Trophoblast cell (in vitro differentiated cells and primary cell): ENCODE measurements at regions not wholly inside any gene's neighbourhood (a gene's known extent, or its start where the extent isn't known, plus 50 kb on each side); places are given as distances from the start of the nearest gene placed in this dataset.

Source experiments
- DNase-seq, 2 donors: peaks; one replicate each; pipeline ENCODE4 v3.0.0-alpha.2; 2016
- H2AFZ ChIP-seq: 2 replicates; pipeline ENCODE4 v1.6.1; 2013; ENCODE audit warnings: low read length, moderate library complexity, mild to moderate bottlenecking; ENCODE audit not compliant: insufficient read depth, poor library complexity
- H2AK5ac ChIP-seq: 2 replicates; pipeline ENCODE4 v1.6.1; 2013; ENCODE audit warnings: mild to moderate bottlenecking, low read length
- H2BK120ac ChIP-seq: 2 replicates; pipeline ENCODE4 v1.6.1; 2013; ENCODE audit warnings: low read length, mild to moderate bottlenecking, moderate library complexity; ENCODE audit not compliant: insufficient read depth, poor library complexity
- H2BK12ac ChIP-seq: 2 replicates; pipeline ENCODE4 v1.6.1; 2013; ENCODE audit warnings: mild to moderate bottlenecking, low read length, moderate library complexity
- H2BK5ac ChIP-seq: 2 replicates; pipeline ENCODE4 v1.6.1; 2013; ENCODE audit warnings: low read length, low read depth, moderate library complexity, mild to moderate bottlenecking; ENCODE audit not compliant: poor library complexity
- H3K14ac ChIP-seq: 2 replicates; pipeline ENCODE4 v1.6.1; 2013; ENCODE audit warnings: mild to moderate bottlenecking, low read length
- H3K18ac ChIP-seq: 2 replicates; pipeline ENCODE4 v1.6.1; 2013; ENCODE audit warnings: mild to moderate bottlenecking, low read length
- H3K23ac ChIP-seq: 2 replicates; pipeline ENCODE4 v1.6.1; 2013; ENCODE audit warnings: low read length
- H3K27ac ChIP-seq: 2 replicates; pipeline ENCODE4 v1.5.1; 2013; ENCODE audit warnings: low read depth, mild to moderate bottlenecking, inconsistent platforms, low read length, moderate library complexity
- H3K27me3 ChIP-seq: 2 replicates; pipeline ENCODE4 v1.6.1; 2013; ENCODE audit warnings: inconsistent platforms, mild to moderate bottlenecking, low read length, moderate library complexity; ENCODE audit not compliant: insufficient read depth
- H3K36me3 ChIP-seq, 2 experiments: 1 replicate in 1 of 2; 2 replicates in 1 of 2; pipeline ENCODE4 v1.6.1; 2013; ENCODE audit warnings: low read length in 2 of 2, mild to moderate bottlenecking in 2 of 2, moderate library complexity in 1 of 2; ENCODE audit not compliant: insufficient read depth in 2 of 2, control insufficient read depth in 1 of 2
- H3K4ac ChIP-seq: 2 replicates; pipeline ENCODE4 v1.6.1; 2013; ENCODE audit warnings: low read depth, mild to moderate bottlenecking, low read length, moderate library complexity
- H3K4me1 ChIP-seq, 2 experiments: 1 replicate in 1 of 2; 2 replicates in 1 of 2; pipeline ENCODE4 v1.6.1; 2013; ENCODE audit warnings: low read length in 2 of 2, mild to moderate bottlenecking in 2 of 2, moderate library complexity in 1 of 2; ENCODE audit not compliant: insufficient read depth in 2 of 2, control insufficient read depth in 1 of 2
- H3K4me2 ChIP-seq: 2 replicates; pipeline ENCODE4 v1.6.1; 2013; ENCODE audit warnings: inconsistent platforms, mild to moderate bottlenecking, low read length, moderate library complexity
- H3K4me3 ChIP-seq: 2 replicates; pipeline ENCODE4 v1.5.1; 2013; ENCODE audit warnings: mild to moderate bottlenecking, low read depth, low read length, inconsistent platforms
- H3K79me1 ChIP-seq: one replicate; pipeline ENCODE4 v1.6.1; 2013; ENCODE audit warnings: low read length
- H3K79me2 ChIP-seq: 2 replicates; pipeline ENCODE4 v1.6.1; 2013; ENCODE audit warnings: low read length, mild to moderate bottlenecking; ENCODE audit not compliant: control insufficient read depth, insufficient read depth, poor library complexity
- H3K9ac ChIP-seq: 2 replicates; pipeline ENCODE4 v1.6.1; 2013; ENCODE audit warnings: mild to moderate bottlenecking, low read length
- H3K9me3 ChIP-seq: 2 replicates; pipeline ENCODE4 v1.6.1; 2013; ENCODE audit warnings: low read depth, mild to moderate bottlenecking, control low read depth, inconsistent platforms, low read length; ENCODE audit not compliant: insufficient read depth
- H4K12ac ChIP-seq: 2 replicates; pipeline ENCODE4 v1.6.1; 2013; ENCODE audit warnings: low read depth, mild to moderate bottlenecking, low read length, moderate library complexity
- H4K8ac ChIP-seq: 2 replicates; pipeline ENCODE4 v1.6.1; 2013; ENCODE audit warnings: low read depth, mild to moderate bottlenecking, low read length, moderate library complexity
- H4K91ac ChIP-seq: one replicate; pipeline ENCODE4 v1.6.1; 2013; ENCODE audit warnings: low read depth, mild to moderate bottlenecking, low read length, moderate library complexity
- WGBS: extraction: QIAGEN DNeasy Blood & Tissue Kit; methylation state at CpG from one replicate; pipeline ENCODE4 v1.1.7; 2013; ENCODE audit warnings: missing lambda C conversion rate; ENCODE audit not compliant: insufficient read length, insufficient coverage; ENCODE audit errors: extremely low coverage; 5-methylcytosine and 5-hydroxymethylcytosine counted together

DNA sequence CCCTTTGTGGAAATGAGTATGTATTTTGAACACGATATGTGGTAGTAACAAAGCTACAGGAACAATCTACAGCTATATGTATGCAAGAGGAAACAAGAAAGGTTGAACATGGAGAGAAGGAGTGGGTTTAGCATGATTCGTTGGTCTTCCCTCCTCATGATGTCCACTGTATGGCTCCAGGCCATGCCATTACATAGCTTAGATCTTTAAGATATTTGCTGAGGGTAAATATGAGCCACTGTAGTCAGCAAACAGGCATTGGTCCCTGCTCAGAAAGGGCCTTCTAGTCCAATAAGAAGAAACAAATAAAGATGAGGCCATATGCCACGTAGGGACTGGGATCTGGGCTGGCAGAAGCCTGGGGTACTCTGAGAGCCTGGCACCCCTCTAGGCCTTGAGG lies 543.2 kb upstream of the SGCD start:
- no peaks in the 10 kb centered on the region for H3K36me3 ChIP-seq
- no peaks in the 10 kb centered on the region for H3K4me1 ChIP-seq
- H2AFZ ChIP-seq, result no peak overlapping the region
- H3K9ac ChIP-seq, result no peak overlapping the region
- H3K9me3 ChIP-seq, result peaks cover 1% of the 10 kb centered on the region
- no peak overlapping the region for H2BK5ac ChIP-seq
- no peak overlapping the region for H3K23ac ChIP-seq
- H3K27me3 ChIP-seq, result no peaks in the 10 kb centered on the region
- no peak overlapping the region for H3K4ac ChIP-seq
- DNase-seq, result no peak
- H2AK5ac ChIP-seq, result no peak overlapping the region
- no peak overlapping the region for H3K14ac ChIP-seq
- no peak overlapping the region for H2BK12ac ChIP-seq
- no peak overlapping the region for H4K8ac ChIP-seq
- H2BK120ac ChIP-seq, result no peak overlapping the region
- no peaks in the 10 kb centered on the region for H3K79me1 ChIP-seq
- H3K18ac ChIP-seq, result no peak overlapping the region
- no peak overlapping the region for H4K91ac ChIP-seq
- no CpG with 5 or more reads among the region's 3 CpGs for WGBS
- no peak overlapping the region for H3K27ac ChIP-seq
- no peak overlapping the region for H3K4me3 ChIP-seq
- no peaks in the 10 kb centered on the region for H3K79me2 ChIP-seq
- H3K4me2 ChIP-seq, result no peak overlapping the region
- H4K12ac ChIP-seq, result no peak overlapping the region

DNA sequence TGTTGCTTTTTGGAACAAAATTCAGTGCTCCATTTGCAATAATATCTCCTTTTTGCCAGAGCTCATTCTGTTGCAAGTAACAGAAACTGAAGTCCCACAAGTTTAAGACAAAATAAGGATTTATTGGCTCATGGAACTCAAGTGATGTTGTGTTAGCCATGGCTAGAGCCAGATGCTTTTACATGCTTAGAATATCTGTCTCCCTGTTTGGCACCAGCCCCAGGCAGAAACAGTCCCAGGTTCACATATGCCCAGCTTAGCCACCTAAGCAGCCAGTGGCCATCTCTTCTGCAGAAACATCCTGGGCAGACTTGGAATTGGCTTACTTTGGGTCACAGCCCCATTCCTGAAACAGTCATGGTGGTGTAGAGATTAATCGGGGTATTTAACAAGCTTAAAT lies 540.9 kb upstream of the SGCD start:
- Histone ChIP-seq H2BK120ac (no peak overlapping the region), H4K91ac (no peak overlapping the region), H3K9me3 (peaks cover 1% of the 10 kb centered on the region), H3K79me2 (no peaks in the 10 kb centered on the region), H4K8ac (no peak overlapping the region), H3K27me3 (no peaks in the 10 kb centered on the region), H3K4ac (no peak overlapping the region), H2BK5ac (no peak overlapping the region), H3K4me2 (no peak overlapping the region), H4K12ac (no peak overlapping the region), H3K23ac (no peak overlapping the region), H2AFZ (no peak overlapping the region), H3K4me3 (no peak overlapping the region), H2AK5ac (no peak overlapping the region), H3K18ac (no peak overlapping the region), H3K9ac (no peak overlapping the region), H2BK12ac (no peak overlapping the region), H3K79me1 (no peaks in the 10 kb centered on the region), H3K14ac (no peak overlapping the region), H3K4me1 (no peaks in the 10 kb centered on the region), H3K36me3 (no peaks in the 10 kb centered on the region), H3K27ac (no peak overlapping the region)
- DNase-seq, result no peak
- no CpG with 5 or more reads among the region's 1 CpG for WGBS

DNA sequence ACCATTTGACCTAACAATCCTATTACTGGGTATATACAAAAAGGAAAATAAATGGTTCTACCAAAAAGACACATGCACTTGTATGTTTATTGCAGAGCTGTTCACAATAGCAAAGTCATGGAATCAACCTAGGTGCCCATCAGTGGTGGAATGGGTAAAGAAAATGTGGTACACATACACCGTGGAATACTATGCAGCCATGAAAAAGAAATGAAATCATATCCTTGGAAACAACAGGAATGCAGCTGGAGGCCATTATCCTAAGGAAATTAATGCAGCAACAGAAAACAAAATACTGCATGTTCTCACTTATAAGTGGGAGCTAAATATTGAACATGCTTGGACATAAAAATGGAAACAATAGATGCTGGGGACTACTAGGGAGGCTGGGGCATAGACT lies 534.1 kb upstream of the SGCD start:
- no peaks in the 10 kb centered on the region for H3K27me3 ChIP-seq
- no peak overlapping the region for H3K9ac ChIP-seq
- H2AFZ ChIP-seq, result no peak overlapping the region
- H3K4me2 ChIP-seq, result no peak overlapping the region
- no peak overlapping the region for H2BK5ac ChIP-seq
- no peaks in the 10 kb centered on the region for H3K36me3 ChIP-seq
- no peak overlapping the region for H2AK5ac ChIP-seq
- H4K8ac ChIP-seq, result no peak overlapping the region
- no peak overlapping the region for H3K14ac ChIP-seq
- no peak overlapping the region for H4K12ac ChIP-seq
- no peaks in the 10 kb centered on the region for H3K79me2 ChIP-seq
- DNase-seq, result no peak
- WGBS, result no CpG with 5 or more reads among the region's 1 CpG
- H3K27ac ChIP-seq, result no peak overlapping the region
- H2BK120ac ChIP-seq, result no peak overlapping the region
- H3K4me1 ChIP-seq, result no peaks in the 10 kb centered on the region
- H3K18ac ChIP-seq, result no peak overlapping the region
- H3K23ac ChIP-seq, result no peak overlapping the region
- no peaks in the 10 kb centered on the region for H3K79me1 ChIP-seq
- H3K9me3 ChIP-seq, result no peaks in the 10 kb centered on the region
- H4K91ac ChIP-seq, result no peak overlapping the region
- no peak overlapping the region for H3K4me3 ChIP-seq
- H2BK12ac ChIP-seq, result no peak overlapping the region
- no peak overlapping the region for H3K4ac ChIP-seq

DNA sequence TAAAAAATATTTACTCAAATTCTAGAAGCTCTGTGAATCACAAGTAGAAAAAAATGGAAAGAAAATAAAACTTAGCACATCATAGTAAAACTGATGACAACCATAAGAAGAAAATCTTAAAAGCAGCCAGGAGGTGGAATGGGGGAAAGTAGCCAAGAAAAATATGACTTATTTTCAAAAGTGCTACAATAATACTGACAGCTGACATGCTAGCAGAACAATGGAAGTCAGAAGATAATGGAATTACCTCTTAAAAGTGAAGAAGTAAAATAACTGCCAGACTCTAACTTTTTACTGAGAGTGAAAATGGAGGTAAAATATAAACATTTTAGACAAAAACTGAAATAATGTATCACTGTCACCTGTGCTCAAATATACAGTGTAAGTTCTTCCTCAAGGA lies 532.2 kb upstream of the SGCD start:
- no peak overlapping the region for H4K91ac ChIP-seq
- no peaks in the 10 kb centered on the region for H3K79me2 ChIP-seq
- no peaks in the 10 kb centered on the region for H3K4me1 ChIP-seq
- no peak overlapping the region for H3K9ac ChIP-seq
- no peak overlapping the region for H2AK5ac ChIP-seq
- no peak overlapping the region for H3K4ac ChIP-seq
- H2BK120ac ChIP-seq, result no peak overlapping the region
- no peak overlapping the region for H4K8ac ChIP-seq
- H3K18ac ChIP-seq, result no peak overlapping the region
- H3K79me1 ChIP-seq, result no peaks in the 10 kb centered on the region
- no peak overlapping the region for H3K27ac ChIP-seq
- H2BK5ac ChIP-seq, result no peak overlapping the region
- H2BK12ac ChIP-seq, result no peak overlapping the region
- no peaks in the 10 kb centered on the region for H3K9me3 ChIP-seq
- H4K12ac ChIP-seq, result no peak overlapping the region
- no peak overlapping the region for H3K14ac ChIP-seq
- DNase-seq, result no peak
- H3K4me2 ChIP-seq, result no peak overlapping the region
- H3K36me3 ChIP-seq, result no peaks in the 10 kb centered on the region
- no peaks in the 10 kb centered on the region for H3K27me3 ChIP-seq
- no peak overlapping the region for H3K4me3 ChIP-seq
- no peak overlapping the region for H3K23ac ChIP-seq
- no peak overlapping the region for H2AFZ ChIP-seq

DNA sequence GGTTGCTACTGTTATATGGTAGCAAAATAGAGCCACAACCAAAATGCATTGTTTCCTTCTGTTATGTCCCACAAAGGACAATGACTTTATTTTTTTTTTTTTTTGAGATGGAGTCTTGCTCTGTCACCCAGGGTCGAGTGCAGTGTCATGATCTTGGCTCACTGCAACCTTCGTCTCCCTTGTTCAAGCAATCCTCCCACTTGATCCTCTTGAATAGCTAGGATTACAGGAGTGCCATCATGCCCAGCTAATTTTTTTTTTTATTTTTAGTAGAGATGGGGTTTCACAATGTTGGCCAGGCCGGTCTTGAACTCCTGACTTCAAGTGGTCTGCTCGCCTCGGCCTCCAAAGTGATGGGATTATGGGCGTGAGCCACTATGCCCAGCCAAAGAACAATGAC lies 527.7 kb upstream of the SGCD start:
- H4K8ac ChIP-seq, result no peak overlapping the region

More for the DNA sequence above, 527.7 kb upstream of the SGCD start:
- WGBS, result no CpG with 5 or more reads among the region's 6 CpGs
- H3K79me1 ChIP-seq, result no peaks in the 10 kb centered on the region
- no peak overlapping the region for H3K27ac ChIP-seq
- no peak overlapping the region for H3K18ac ChIP-seq
- H3K9me3 ChIP-seq, result no peaks in the 10 kb centered on the region
- H3K4ac ChIP-seq, result no peak overlapping the region
- H3K4me3 ChIP-seq, result no peak overlapping the region
- H3K4me2 ChIP-seq, result no peak overlapping the region
- H3K27me3 ChIP-seq, result no peaks in the 10 kb centered on the region
- no peak overlapping the region for H3K9ac ChIP-seq
- H3K79me2 ChIP-seq, result no peaks in the 10 kb centered on the region
- no peaks in the 10 kb centered on the region for H3K36me3 ChIP-seq
- H3K23ac ChIP-seq, result no peak overlapping the region
- H2BK12ac ChIP-seq, result no peak overlapping the region
- no peak overlapping the region for H4K12ac ChIP-seq
- H3K14ac ChIP-seq, result no peak overlapping the region
- no peak overlapping the region for H2AFZ ChIP-seq
- H4K91ac ChIP-seq, result no peak overlapping the region
- DNase-seq, result no peak
- no peak overlapping the region for H2AK5ac ChIP-seq
- no peaks in the 10 kb centered on the region for H3K4me1 ChIP-seq
- H2BK120ac ChIP-seq, result no peak overlapping the region
- H2BK5ac ChIP-seq, result no peak overlapping the region
